GM12874 (cell line): ENCODE measurements at regions not wholly inside any gene's neighbourhood (a gene's known extent, or its start where the extent isn't known, plus 50 kb on each side); places are given as distances from the start of the nearest gene placed in this dataset.

Experiments used
- CTCF ChIP-seq: IDR thresholded peaks from 2 replicates; pipeline ENCODE4 v1.5.1; 2011; ENCODE audit warnings: low read depth, mild to moderate bottlenecking, control low read depth, low read length, moderate library complexity; ENCODE audit not compliant: insufficient read depth

GRCh38 chr5:72673180-72673579 is 143.3 kb upstream of the TNPO1 start:
- no peak for TF ChIP-seq CTCF

- no peak for TF ChIP-seq CTCF
These were observed 148.8 kb upstream of the TNPO1 start for GRCh38 chr5:72667708-72668107.

- no peak for TF ChIP-seq CTCF
These were observed 153.5 kb upstream of the TNPO1 start for GRCh38 chr5:72662936-72663335.

GRCh38 chr5:72662305-72662704 is 154.2 kb upstream of the TNPO1 start:
- TF ChIP-seq CTCF = no peak

- TF ChIP-seq CTCF = no peak
These were observed 154.2 kb upstream of the ZNF366 start for GRCh38 chr5:72661405-72661804.

GRCh38 chr5:72659726-72660125 is 152.5 kb upstream of the ZNF366 start:
- TF ChIP-seq CTCF = no peak

GRCh38 chr5:72658761-72659540 is 151.7 kb upstream of the ZNF366 start:
- no peak for TF ChIP-seq CTCF
